ENCODE measurements at regions not wholly inside any gene's neighbourhood (a gene's known extent, or its start where the extent isn't known, plus 50 kb on each side); places are given as distances from the start of the nearest gene placed in this dataset.

GRCh38 chr9:109953813-109954497 lies 174.0 kb downstream of the PALM2AKAP2 start:
- TF ChIP-seq POLR2A (IDR thresholded peaks at IDR 0.05; ENCODE audit: low read length) (no peak), GATA1 (IDR thresholded peaks at IDR 0.05; ENCODE audit: low read depth, low read length) (no peak)
